Transverse colon (tissue), 3 donors: ENCODE measurements at regions not wholly inside any gene's neighbourhood (a gene's known extent, or its start where the extent isn't known, plus 50 kb on each side); places are given as distances from the start of the nearest gene placed in this dataset.

Experiments
- EP300 ChIP-seq: sonication (generic); formaldehyde crosslinking; IDR thresholded peaks from one replicate; pipeline ENCODE4 v1.6.1; 2017; ENCODE audit warnings: antibody characterized with exemption, low read depth
- TF ChIP-seq, protein P1 (sequence below), 5 experiments: fragments of 200-600 bp in 3 of 5; fragments of 450-650 bp in 2 of 5; sonication (generic) in 3 of 5; IDR thresholded peaks; 1 replicate in 2 of 5; 2 replicates in 3 of 5; pipeline ENCODE4 v1.5.1; 2016 to 2017; ENCODE audit warnings: antibody characterized with exemption in 5 of 5, inconsistent platforms in 3 of 5, mild to moderate bottlenecking in 2 of 5, moderate library complexity in 1 of 5

DNA sequence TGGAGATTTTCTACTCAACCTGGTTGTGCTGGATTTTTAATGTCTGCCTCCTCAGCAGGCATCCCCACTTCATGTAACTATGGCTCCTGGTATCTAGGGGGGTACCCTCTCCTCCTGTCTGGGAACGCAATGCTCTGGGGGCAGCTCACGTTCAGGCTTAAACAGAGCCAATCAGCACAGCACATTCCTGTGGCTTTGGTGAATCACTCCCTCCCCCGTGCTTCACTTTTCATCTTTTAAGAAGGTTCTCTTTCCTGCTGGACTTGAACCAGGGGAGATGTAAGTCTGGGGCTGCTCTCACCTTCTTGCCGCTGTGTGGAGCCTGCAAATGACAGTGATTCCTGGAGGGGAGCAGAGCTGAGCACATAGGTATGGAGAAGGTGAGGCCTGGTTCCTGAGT is 101.2 kb downstream of the MSX2 start:
- TF ChIP-seq, protein P1, sequence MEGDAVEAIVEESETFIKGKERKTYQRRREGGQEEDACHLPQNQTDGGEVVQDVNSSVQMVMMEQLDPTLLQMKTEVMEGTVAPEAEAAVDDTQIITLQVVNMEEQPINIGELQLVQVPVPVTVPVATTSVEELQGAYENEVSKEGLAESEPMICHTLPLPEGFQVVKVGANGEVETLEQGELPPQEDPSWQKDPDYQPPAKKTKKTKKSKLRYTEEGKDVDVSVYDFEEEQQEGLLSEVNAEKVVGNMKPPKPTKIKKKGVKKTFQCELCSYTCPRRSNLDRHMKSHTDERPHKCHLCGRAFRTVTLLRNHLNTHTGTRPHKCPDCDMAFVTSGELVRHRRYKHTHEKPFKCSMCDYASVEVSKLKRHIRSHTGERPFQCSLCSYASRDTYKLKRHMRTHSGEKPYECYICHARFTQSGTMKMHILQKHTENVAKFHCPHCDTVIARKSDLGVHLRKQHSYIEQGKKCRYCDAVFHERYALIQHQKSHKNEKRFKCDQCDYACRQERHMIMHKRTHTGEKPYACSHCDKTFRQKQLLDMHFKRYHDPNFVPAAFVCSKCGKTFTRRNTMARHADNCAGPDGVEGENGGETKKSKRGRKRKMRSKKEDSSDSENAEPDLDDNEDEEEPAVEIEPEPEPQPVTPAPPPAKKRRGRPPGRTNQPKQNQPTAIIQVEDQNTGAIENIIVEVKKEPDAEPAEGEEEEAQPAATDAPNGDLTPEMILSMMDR (IDR thresholded peaks at IDR 0.05) = no peak
- TF ChIP-seq EP300 = no peak
